ENCODE measurements at regions not wholly inside any gene's neighbourhood (a gene's known extent, or its start where the extent isn't known, plus 50 kb on each side); places are given as distances from the start of the nearest gene placed in this dataset.

- no peak for TF ChIP-seq RBBP5 (IDR thresholded peaks at IDR 0.05; ENCODE audit: borderline replicate concordance, low read depth, low read length)
These were observed 52.8 kb upstream of the SMIM36 start (continued) for GRCh38 chr17:55564081-55564480.

Data from H1 (cell line).